HG03457 (cell line): ENCODE measurements at regions not wholly inside any gene's neighbourhood (a gene's known extent, or its start where the extent isn't known, plus 50 kb on each side); places are given as distances from the start of the nearest gene placed in this dataset.
A peak's percentile ranks its signal among the peaks of the same experiment; 100 is the strongest.
"Not testable (repeated sequence)": the region's sequence is repeated elsewhere in the genome, so short reads cannot be mapped to it uniquely, and the experiment has no call there.

Source experiments
- ATAC-seq: cut with Tn5 transposase; IDR thresholded peaks from one replicate; pipeline ENCODE4 v1.9.1; 2021; ENCODE audit warnings: moderate number of reproducible peaks; ENCODE audit not compliant: unreplicated experiment

DNA sequence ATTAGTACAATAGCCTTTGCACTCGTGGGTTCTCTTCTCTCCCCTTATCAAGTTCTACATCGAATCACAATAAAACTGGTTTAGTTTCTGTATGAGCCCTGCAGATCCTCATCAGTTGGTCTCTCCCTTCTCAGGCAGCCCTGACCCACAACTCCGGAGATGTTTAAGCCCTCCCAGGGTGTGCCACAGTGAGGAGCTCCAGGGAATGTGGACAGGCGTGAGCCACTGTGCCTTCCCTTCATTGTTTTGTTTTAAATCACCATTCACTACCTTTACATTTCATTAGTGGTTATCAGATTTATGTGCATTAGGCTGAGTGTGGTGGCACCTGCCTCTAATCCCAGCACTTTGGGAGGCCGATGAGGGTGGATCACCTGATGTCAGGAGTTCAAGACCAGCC, 133.2 kb downstream of the LARP7 start:
- ATAC-seq = no peak

GRCh38 chr4:112775801-112776200, 138.9 kb downstream of the LARP7 start:
- ATAC-seq = no peak

DNA sequence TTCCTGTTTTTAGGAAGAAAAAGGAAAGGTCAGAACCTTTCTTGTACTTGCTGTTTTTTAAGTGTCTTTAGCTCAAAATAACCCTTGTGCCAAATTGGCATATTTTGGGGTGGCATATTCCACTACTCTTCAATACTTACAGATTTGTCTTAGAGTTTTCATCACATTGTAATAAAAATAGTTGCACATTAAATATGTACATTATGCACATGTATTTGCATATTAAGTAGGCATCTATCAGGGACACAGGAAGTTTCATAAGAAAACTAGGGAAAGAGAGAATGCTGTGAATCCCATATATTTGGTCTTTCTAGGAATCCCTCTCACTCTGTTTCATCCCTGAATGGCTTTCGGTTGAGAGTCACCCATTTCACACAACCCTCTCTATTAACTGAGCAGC, 139.6 kb downstream of the LARP7 start:
- ATAC-seq = no peak

GRCh38 chr4:112778520-112778919, 141.6 kb downstream of the LARP7 start:
- ATAC-seq = no peak

GRCh38 chr4:112793033-112793432, 156.1 kb downstream of the LARP7 start:
- no peak for ATAC-seq

GRCh38 chr4:112800001-112800400, 163.1 kb downstream of the LARP7 start:
- no peak for ATAC-seq

- ATAC-seq = no peak
These were observed 164.4 kb downstream of the LARP7 start for GRCh38 chr4:112801341-112801740.

DNA sequence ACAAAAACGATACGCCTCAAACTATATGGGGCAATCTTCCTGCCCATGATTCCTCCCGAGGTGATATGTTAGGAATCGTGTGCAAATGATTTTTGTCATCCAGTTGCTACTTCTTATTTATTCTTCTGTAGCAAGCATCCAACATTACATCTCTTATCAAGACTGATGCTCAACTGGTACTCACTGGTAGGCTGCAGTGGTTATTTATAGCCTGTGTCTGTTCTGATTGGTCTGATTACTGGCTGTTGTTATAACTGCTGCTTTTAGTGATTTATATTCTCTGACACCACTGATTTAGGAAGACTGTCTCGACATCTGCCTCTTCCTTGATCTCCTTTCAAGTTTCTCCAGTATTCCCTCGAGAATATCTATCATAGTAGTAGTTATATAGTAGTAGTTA, 165.8 kb downstream of the LARP7 start:
- ATAC-seq = no peak

DNA sequence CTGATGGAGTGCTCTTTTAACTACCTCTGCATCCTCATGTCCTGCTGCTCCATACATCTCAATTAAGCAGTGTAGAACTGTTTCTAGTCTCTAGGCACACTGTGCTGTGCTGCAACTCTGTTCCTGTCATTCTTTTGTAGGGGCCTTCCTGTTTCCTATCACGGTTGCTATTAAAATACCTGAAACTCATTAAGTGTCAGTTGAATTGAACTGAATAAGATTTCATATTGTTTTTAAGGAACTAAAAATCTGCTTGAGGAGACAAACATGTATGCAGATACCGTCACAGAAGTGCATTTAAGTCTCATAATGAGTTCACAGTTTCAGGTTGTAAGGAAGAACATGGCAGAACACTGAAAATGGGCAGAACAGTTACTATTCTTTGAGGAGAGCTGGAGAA, 170.1 kb downstream of the LARP7 start:
- no peak for ATAC-seq

- ATAC-seq = no peak
These were observed 171.1 kb downstream of the LARP7 start for GRCh38 chr4:112808001-112808400.

DNA sequence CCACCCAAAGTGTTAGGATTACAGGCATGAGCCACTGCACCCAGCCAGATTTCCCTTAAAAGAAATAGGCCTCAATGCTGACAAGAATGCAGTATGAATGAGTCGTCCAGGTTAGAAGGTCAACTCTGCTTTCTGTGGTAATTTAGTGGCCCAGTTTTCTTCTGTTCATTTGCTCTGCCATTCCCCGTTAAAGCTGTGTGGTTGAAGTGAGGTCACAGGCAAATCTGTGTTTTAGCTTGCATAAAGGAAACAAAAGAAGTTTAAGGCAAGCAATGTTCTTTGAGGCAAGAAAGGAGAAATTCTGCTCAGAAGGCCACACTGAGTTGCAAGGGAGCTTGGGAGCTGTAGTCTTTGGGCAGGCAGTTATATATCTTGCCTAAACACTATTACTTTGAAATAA, 176.8 kb downstream of the LARP7 start:
- no peak for ATAC-seq

DNA sequence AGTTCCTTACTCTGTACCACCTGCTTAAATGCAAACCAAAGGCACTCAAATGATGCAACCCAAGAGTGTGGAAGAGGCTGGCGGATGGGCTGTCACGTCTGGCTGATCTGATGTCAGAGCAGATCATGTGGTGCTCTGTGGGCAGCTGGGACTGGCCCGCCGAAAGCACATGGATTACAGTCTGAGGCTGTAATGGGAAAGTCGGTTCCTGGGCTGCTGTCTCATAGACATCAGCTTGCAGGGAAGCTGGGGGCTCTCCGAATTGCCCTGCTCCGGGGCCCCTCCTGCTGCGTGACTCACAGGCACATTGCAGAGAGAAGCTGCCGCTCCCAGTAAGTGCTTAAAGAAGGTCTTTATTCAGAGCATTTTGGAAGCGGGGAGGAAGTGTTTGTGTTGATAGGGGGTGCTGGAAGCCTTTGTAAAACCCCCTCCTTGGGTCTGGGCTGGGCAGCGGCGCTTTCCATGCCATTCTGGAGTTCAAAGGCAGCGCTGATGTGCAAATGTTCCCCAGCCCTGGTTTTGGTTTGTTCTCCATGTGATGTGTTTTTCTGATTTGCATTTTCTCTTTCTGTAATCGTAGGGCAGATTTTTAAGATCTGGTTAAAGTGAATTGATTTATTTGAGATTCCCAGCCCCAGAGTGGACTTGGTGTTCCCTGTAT, 181.1 kb downstream of the LARP7 start:
- ATAC-seq = peak; percentile 93

- ATAC-seq = peak; percentile 25
These were observed 181.6 kb downstream of the LARP7 start for GRCh38 chr4:112818594-112818965.

GRCh38 chr4:112819729-112820128, 182.8 kb downstream of the LARP7 start:
- ATAC-seq = no peak

DNA sequence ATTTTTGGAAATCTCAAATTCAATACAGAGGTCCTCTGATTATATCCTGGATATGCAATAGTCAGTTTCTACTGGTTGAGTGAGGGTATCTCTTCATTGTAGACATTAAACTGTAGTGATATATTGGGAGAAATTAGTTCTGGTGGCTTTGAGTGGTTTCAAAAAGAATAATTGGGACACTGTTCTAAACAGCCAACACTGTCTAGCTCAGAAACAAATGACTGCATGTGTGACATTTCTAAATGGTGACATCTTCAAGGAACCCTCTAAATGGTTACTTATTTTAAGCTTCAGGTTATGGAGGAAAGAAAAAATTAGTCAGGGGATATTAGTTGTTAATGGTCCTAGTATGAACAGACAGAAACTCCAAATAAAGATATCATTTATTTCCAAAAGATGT, 186.2 kb downstream of the LARP7 start:
- no peak for ATAC-seq

DNA sequence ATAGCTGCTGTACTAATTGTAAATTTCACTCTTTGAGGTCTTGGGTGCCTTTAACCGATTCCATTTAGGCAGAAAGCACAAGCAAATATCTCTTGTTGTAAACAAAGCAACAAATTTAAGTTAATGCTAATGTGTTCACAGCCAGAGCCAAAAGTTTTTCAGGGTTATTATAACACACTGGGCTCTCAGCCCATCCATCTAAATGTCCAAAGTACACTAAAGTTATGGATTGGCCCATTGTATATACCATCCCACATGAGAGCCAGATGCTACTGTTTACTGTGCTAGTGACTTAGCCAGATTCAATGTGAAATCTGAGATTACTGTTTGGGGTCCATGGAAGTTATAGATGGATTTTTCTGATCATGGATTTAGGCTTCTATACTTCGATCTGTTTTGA, 186.7 kb downstream of the LARP7 start:
- ATAC-seq = no peak

DNA sequence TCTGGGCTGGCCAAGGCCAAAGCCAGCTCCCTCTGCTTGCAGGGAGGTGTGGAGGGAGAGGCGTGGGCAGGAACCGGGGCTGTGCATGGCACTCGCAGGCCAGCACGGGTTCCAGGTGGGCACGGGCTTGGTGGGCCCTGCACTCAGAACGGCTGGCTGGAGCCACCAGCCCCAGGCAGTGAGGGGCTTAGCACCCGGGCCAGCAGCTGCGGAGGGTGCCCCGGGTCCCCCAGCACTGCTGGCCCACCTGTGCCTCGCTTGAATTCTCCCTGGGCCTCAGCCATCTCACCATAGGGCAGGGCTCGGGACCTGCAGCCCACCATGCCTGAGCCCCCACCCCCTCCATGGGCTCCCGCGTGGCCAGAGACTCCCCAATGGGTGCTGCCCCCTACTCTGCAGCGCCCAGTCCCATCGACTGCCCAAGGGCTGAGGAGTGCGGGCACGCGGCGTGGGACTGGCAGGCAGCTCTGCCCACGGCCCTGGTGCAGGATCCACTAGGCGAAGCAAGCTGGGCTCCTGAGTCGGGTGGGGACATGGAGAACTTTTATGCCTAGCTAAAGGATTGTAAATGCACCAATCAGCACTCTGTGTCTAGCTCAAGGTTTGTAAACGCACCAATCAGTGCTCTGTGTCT, 193.9 kb downstream of the LARP7 start:
- ATAC-seq = no peak

- no peak for ATAC-seq
These were observed 195.6 kb downstream of the LARP7 start for GRCh38 chr4:112832493-112832892.

DNA sequence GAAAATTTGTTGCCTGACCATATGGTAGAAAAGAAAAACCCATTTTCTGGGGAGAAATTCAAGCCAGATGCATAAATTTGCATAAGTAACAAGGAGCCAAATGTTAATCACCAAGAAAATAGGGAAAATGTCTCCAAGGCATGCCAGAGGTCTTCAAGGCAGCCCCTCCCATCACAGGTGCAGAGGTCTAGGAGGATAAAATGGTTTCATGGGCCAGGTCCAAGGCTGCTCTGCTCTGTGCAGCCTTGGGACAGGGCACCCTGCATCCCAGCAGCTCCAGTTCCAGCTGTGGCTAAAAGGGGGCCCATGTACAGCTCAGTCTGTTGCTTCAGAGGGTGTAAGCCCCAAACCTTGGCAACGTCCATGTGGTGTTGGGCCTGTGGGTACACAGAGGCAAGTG, 200.0 kb downstream of the LARP7 start:
- no peak for ATAC-seq

DNA sequence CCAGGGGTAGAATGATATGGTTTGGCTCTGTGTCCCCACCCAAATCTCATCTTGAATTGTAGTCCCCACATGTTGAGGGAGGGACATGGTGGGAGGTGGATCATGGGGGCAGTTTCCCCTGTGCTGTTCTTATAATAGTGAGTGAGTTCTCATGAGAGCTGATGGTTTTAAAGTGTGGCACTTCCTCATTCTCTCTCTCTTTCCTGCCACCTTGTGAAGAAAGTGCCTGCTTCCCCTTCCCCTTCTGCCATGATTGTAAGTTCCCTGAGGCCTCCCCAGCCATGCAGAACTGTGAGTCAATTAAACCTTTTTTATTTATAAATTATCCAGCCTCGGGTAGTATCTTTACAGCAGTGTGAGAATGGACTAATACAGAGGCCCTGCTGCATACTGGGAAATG, 201.1 kb downstream of the LARP7 start:
- ATAC-seq = not testable (repeated sequence)

GRCh38 chr4:112840061-112840460, 203.1 kb downstream of the LARP7 start:
- ATAC-seq = no peak

DNA sequence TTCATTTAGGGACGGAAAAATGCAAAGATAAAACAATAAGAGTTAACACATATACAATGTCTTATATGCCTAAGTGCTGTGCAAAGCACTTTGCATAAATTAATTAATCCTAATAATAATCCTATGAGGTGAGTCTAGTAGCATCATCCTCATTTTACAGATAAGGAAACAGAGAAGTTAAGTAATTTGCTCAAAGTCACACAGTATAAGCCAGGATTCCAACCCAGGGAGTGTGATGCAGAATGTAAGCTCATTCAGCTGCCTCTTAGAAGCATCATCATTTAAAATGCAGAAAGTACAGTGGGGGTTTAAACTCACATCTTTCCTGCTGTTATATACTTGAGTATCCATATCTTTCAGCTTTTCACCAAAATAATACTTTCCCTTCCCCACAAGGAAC, 203.7 kb downstream of the LARP7 start:
- ATAC-seq = no peak

GRCh38 chr4:112842513-112842912, 205.6 kb downstream of the LARP7 start:
- ATAC-seq = no peak
